ENCODE measurements at regions not wholly inside any gene's neighbourhood (a gene's known extent, or its start where the extent isn't known, plus 50 kb on each side); places are given as distances from the start of the nearest gene placed in this dataset.

GRCh38 chr10:9992661-9993060, 1025.0 kb upstream of the CELF2 start:
- Histone ChIP-seq H3K9me3 (replicated peaks; ENCODE audit: control insufficient read depth, insufficient read depth, low read length) (no peaks in the 10 kb centered on the region), H3K27me3 (ENCODE audit: control insufficient read depth in 2 of 2, insufficient read depth in 2 of 2, low read length in 2 of 2) (no peaks in the 10 kb centered on the region), H3K36me3 (ENCODE audit: control insufficient read depth in 2 of 2, extremely low read depth in 1 of 2, insufficient read depth in 2 of 2, low read length in 2 of 2) (no peaks in the 10 kb centered on the region), H3K4me3 (replicated peaks in 1 of 3; ENCODE audit: insufficient read depth in 1 of 3, low read depth in 1 of 3, low read length in 3 of 3) (no peak overlapping the region), H3K4me1 (ENCODE audit: control insufficient read depth, extremely low read depth, insufficient read depth, low read length) (no peaks in the 10 kb centered on the region), H3K79me2 (ENCODE audit: control insufficient read depth, insufficient read depth, low read length) (no peaks in the 10 kb centered on the region), H2AFZ (ENCODE audit: low read depth, low read length) (no peak overlapping the region), H3K9me1 (replicated peaks; ENCODE audit: control insufficient read depth, extremely low read depth, insufficient read depth, low read length) (no peaks in the 10 kb centered on the region), H3K27ac (ENCODE audit: insufficient read depth, low read depth, low read length) (no peak overlapping the region), H3K4me2 (ENCODE audit: insufficient read depth, low read length) (no peak overlapping the region), H3K9ac (replicated peaks; ENCODE audit: extremely low read depth, insufficient read depth, low read length) (no peak overlapping the region), H4K20me1 (replicated peaks; ENCODE audit: control insufficient read depth, extremely low read depth, insufficient read depth, low read length) (no peaks in the 10 kb centered on the region)
- dilution Hi-C loops (cut with MboI; ENCODE audit: extremely low pct_ligation_motif_present, low sequenced_read_pairs), result no loop called here
- POLR2A ChIA-PET, result no interaction called here
- TF ChIP-seq GATA2 (IDR thresholded peaks at IDR 0.05; ENCODE audit: insufficient read depth, insufficient read length, low read depth, low read length) (no peak), JUN (IDR thresholded peaks at IDR 0.05; ENCODE audit: borderline replicate concordance, insufficient read depth, insufficient read length, low read depth) (no peak), FOS (IDR thresholded peaks at IDR 0.05; ENCODE audit: borderline replicate concordance, insufficient read depth, low read length) (no peak), MYC (IDR thresholded peaks at IDR 0.05; ENCODE audit: low read depth, low read length) (no peak), EZH2 (IDR thresholded peaks at IDR 0.05; ENCODE audit: borderline replicate concordance, low read depth, low read length, severe bottlenecking) (no peak), POLR2AphosphoS5 (IDR thresholded peaks at IDR 0.05; ENCODE audit: insufficient read depth, low read depth, low read length) (no peak), MAX (IDR thresholded peaks at IDR 0.05; ENCODE audit: insufficient read depth, insufficient read length) (no peak), POLR2A (IDR thresholded peaks at IDR 0.05; ENCODE audit: low read depth, low read length) (no peak)
- TF ChIP-seq, protein P1, sequence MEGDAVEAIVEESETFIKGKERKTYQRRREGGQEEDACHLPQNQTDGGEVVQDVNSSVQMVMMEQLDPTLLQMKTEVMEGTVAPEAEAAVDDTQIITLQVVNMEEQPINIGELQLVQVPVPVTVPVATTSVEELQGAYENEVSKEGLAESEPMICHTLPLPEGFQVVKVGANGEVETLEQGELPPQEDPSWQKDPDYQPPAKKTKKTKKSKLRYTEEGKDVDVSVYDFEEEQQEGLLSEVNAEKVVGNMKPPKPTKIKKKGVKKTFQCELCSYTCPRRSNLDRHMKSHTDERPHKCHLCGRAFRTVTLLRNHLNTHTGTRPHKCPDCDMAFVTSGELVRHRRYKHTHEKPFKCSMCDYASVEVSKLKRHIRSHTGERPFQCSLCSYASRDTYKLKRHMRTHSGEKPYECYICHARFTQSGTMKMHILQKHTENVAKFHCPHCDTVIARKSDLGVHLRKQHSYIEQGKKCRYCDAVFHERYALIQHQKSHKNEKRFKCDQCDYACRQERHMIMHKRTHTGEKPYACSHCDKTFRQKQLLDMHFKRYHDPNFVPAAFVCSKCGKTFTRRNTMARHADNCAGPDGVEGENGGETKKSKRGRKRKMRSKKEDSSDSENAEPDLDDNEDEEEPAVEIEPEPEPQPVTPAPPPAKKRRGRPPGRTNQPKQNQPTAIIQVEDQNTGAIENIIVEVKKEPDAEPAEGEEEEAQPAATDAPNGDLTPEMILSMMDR (IDR thresholded peaks at IDR 0.05; ENCODE audit: extremely low read depth in 1 of 2, insufficient read depth in 1 of 2, low read depth in 1 of 2, low read length in 2 of 2), result no peak
- BruUV-seq (replicated peaks), result no TSS peak
- FAIRE-seq (no peak), DNase-seq (ENCODE audit: low read depth, low spot score) (no peak)
- intact Hi-C loops (cut with micrococcal nuclease), result no loop called here
- CTCF ChIA-PET, result no interaction called here

Data from endothelial cell of umbilical vein (primary cell).